Germinal center (tissue), 1 donor: ENCODE measurements at regions not wholly inside any gene's neighbourhood (a gene's known extent, or its start where the extent isn't known, plus 50 kb on each side); places are given as distances from the start of the nearest gene placed in this dataset.
"Not testable (repeated sequence)": the region's sequence is repeated elsewhere in the genome, so short reads cannot be mapped to it uniquely, and the experiment has no call there.

Experiments
- DNase-seq: peaks from one replicate; pipeline ENCODE4 v3.0.0; 2012; ENCODE audit warnings: mixed read lengths, low spot score

DNA sequence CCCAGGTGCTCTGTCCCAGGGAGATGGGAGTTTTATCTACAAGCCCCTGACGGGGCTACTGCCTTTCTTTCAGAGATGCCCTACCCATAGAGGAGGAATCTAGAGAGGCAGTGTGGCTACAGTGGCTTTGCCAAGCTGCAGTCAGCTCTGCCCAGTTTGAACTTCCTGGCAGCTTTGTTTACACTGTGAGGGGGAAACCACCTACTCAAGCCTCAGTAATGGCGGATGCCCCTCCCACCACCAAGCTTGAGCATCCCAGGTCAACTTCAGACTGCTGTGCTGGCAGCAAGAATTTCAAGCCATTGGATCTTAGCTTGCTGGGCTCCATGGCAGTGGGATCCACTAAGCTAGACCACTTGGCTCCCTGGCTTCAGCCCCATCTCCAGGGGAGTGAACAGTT, 53.1 kb upstream of the TMEM252 start:
- DNase-seq: not testable (repeated sequence)

DNA sequence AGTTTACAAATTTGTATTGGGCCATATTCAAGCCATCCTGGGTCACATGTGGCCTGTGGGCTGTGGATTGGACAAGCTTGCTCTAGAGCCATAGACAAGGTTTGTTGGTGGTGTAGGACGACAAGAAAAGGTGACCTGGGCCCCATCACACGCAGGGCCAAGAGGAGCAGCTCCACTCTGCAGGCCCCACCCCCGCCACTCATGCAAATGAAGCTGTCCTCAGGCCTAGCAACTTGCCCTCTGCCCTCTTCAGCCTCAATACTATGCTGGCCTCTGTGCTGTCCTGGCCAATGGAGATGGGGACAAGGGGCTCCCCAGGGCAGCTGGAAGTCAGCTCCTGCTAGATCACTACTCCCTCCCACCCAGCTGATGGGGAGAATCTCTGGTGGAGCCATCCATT, 55.2 kb upstream of the TMEM252 start:
- DNase-seq: no peak

DNA sequence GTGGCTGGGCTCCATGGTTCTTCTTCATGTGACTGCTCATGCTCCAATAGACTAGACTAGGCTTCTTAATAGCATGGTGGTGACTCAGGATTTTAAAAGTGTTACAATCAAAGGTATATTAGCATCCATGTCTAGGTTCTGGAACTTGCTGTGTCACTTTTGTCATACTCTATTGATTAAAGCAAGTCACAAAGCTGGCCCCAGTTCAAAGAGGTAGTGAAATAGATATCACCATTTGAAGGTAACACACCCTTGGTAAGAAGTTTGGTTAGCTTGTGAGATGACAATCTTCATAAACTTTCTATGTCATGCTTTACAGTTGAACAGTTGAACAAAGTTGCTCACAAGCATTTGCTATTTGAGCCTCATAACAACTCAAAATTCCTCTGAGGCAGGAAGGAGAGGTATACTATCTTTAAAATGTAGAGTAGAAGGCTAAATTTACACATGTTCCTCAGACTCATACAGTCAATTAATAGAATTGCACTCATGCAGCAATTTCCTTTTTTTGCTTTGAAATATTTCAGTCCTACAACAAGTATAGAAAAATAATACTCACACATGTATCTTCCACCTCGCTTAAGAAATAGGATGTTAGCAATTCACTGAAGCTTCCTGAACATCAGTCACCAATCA, 56.8 kb upstream of the TMEM252 start:
- peak; percentile 23 for DNase-seq

DNA sequence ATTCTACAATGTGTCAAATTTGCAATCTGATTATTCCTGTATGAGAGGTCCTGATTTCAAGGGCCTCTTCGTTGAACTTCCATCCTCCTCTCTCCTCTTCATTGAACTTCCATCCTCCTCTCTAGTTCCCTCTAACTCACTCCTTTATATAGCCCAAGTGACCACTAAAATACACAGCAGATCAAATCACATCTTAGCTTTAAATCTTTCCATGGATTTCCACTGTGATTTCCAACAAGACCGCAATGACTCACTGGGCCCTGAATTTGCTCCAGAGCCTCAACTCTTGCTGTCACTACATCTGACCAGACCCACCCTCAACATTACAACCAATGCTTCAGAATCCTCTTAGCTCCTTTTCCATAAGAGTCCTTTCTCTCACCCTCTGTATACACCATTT, 59.1 kb upstream of the TMEM252 start:
- no peak for DNase-seq

DNA sequence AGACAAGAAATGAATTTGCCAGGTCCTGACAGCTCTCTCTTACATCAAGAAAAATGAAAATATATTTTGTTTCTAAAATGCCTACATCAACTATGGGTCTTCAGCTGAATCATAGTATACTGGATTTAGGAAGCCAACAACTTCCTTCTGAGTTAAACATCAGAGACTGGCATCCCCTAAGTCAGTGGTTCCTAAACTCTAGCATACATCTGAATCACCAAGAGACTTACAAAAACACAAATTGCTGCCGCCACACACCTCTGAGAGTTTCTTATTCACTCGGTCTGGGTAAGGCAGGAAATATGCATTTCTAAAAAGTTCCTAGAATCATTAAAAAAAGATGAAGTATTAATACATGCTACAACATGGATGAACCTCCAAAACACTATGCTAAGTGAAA, 60.4 kb upstream of the TMEM252 start:
- no peak for DNase-seq

DNA sequence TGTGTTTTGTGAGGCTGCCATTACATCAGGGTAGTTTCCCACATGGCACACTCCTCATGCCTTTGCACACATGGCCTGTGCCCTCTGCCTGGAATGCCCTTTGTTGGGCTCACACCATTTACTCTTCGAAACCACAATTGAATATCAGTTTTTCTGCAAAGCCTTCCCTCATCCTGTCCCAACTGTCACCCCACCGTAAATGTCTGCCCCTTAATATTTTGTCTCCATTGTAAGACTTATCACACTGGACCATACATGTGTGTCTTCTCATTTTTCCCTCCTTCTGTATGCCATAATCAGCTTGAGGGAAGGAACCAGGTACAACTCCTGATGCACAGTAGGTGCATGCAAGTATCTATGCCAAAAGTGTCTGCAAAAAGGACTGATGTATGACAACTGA, 62.7 kb upstream of the TMEM252 start:
- no peak for DNase-seq

DNA sequence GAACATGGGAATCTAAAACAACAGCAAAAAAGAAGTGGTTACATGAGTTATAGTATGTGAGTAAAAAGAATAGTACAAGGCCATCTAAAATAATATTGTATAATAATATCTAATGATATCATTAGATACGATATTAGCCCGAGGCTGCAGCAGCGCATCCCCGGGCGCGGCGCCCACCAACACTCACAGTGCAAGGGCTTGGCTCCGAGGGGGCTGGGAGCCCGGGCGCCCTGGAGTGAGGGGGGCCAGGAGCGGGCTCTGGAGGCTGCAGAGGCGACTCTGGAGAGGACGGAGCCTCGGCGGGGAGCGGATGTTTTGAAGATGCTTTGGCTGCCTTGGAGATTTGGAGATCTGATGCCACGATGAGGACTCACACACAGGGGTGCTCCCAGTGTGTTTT, 68.1 kb upstream of the TMEM252 start:
- no peak for DNase-seq

DNA sequence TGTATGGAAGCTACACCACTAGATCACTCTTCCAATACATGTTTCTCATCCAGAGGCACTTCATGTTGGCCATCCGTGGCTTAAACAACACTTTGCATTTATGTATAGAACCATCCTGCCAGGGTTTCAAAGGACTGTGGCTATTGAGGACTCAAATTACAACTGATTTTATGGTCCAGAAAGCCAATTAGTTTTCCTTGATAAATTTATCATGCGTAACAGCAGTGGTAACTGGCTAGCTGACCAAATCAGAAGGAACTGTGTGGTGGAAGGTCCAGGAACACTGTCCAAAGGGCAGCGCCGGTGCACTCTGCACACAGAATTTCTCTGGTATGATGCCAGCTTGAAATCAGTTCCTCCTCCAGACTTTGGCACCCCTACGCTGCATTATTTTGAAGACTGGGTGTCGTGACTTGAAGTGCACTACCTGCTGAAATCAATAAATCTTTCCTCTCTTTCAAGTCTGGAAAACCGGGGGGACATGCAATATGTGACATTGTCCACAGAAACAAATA, 69.3 kb upstream of the TMEM252 start:
- DNase-seq: no peak

DNA sequence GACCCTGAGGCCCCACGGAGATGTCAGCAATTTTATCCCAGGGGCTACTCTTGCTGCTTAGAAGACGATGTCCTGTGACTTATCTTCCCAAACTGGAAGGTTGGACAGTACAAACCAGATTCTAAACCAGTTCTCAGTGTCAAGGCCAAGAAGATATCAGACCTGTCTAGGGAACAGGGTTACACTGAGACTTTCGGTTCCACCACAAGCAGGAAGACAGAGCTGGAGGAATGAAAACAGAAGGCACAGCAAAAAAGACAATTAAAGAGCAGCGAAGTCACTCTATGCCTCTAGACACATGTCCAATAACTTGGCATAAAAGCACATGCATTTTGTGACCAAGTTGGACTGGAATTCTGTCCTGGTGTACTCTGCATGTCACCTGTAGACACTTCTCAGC, 73.4 kb upstream of the TMEM252 start:
- no peak for DNase-seq

DNA sequence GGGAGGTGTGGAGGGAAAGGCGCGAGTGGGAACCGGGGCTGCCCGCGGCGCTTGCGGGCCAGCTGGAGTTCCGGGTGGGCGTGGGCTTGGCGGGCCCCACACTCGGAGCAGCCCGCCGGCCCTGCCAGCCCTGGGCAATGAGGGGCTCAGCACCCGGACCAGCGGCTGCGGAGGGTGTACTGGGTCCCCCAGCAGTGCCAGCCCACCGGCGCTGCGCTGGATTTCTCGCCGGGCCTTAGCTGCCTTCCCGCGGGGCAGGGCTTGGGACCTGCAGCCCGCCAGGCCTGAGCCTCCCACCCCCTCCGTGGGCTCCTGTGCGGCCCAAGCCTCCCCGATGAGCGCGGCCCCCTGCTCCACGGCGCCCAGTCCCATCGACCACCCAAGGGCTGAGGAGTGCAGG, 76.3 kb upstream of the TMEM252 start:
- not testable (repeated sequence) for DNase-seq

DNA sequence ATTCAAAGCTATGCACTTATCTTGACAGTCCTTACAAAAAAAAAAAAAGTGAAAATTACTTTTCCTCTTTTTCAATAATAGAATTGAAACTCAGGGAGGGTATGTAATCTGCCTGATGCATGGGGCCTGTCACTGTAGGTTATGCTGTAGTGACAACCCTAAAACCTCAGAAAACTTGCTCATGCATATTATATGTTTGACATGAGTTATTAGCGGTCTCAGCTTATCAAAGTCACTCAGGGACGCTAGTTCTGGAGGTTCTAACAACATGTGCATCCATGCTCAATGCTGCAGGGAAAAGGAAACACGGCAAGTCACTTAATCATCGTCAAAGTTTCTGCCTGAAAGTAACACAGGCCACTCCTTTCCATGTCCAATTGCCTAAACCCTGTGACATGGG, 78.4 kb upstream of the TMEM252 start:
- DNase-seq: no peak

DNA sequence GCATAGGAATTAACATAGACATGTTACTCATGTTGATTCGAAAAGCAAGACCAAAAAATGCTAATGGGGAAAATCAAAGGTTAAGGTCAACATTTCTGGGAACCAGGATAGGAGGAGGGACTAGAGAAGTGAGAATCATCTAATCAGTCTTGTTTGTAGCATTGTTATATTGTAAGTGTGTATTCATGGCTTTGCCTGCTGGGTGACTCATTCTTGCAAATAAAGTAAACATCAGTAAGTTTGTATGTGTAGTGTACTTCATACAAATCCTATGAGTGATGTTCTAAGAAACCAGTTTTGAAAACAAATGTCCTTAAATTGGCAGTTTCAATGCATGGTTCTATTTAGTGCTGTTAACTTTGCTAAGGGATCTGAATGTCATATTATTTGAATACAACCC, 79.0 kb upstream of the TMEM252 start:
- no peak for DNase-seq

DNA sequence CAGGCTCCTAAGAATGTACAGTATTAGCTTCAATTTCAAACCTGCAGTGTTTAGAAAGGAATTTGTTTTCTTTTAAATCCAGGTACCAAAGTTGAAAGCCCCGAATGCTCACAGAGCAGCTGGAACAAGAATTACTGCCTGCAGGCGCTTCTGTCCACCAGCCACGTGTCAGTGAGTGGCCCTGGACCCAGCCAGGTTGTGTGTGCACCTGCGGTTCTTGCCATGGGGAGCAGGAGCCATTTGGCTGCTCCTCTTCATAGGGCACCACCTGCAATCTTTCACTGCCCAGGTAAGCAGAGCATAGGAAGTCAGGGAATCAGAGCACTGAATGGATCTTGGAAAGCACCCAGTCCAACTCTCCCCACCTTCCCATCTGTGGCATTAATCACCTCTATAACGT, 79.5 kb upstream of the PIP5K1B start:
- no peak for DNase-seq

DNA sequence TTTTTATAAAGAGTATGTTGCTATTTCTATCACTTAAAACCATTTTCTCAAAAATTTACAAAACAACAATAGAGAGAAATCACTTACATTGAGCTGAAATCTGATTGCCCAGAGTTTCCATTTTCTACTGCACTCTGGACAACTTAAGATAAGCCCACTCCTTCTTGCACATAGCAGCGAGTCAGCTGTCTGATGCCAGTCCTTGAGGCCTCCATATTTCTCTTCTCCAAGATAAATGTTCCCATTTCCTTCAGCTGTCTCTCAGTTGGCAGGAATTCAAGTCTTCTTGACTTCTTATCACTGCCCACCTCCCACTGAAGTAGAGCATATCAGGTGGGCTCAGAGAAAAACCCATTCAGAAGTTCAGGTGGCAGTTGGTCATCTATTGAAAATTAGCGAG, 78.5 kb upstream of the PIP5K1B start:
- DNase-seq: no peak

DNA sequence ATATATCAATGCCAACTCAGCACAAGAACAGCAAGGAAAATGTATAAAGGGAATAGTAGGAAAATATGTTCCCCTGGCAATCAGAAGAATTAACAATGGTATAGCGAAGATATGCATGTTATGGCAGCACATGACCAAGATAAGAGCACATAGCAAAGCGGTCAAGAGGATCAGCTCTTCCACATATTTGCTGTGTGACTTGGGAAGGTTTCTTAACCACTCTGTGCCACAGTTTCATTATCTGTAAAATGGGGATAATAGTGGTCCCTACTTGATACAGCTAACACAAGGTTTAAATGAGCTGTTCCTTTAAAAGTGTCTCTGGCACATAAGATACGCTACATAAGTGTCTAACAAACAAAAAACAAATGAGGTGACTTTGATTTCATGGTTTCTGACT, 77.9 kb upstream of the PIP5K1B start:
- DNase-seq: no peak

DNA sequence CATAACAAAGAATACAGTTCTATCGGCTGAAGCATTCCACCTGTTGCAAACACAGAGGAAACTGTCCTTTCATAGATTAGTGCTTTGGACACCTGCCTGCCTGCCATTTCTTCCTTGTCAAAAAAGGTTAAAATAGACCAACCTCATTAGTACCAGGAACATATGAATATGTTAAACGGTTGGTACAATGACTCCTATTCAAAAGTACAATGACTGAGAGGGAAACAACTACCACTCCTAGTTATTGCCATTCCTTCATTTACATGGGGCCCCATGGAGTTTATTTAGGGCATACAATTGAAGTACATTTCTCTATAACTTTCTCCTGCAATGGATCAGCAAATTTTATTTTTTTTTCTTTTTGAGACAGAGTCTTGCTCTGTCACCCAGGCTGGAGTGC, 77.4 kb upstream of the PIP5K1B start:
- no peak for DNase-seq

DNA sequence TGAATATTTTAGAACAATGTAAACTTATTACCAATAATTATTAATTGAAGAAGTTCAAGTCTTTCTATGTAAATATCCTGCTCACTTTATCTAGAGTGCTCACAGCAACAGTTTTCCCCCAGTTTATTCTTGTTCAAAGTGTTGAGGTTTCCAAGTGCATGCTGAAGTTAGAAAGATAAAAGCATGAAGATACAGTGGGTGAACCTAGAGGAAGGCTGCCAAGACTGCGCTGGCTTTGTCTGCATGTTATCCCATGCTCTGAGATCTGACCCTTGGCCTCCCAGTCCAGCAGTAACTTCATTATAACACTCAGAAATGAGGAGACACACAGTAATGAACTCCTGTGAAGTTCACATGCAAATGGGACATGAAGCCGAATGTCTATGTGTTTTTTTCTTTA, 76.0 kb upstream of the PIP5K1B start:
- no peak for DNase-seq

DNA sequence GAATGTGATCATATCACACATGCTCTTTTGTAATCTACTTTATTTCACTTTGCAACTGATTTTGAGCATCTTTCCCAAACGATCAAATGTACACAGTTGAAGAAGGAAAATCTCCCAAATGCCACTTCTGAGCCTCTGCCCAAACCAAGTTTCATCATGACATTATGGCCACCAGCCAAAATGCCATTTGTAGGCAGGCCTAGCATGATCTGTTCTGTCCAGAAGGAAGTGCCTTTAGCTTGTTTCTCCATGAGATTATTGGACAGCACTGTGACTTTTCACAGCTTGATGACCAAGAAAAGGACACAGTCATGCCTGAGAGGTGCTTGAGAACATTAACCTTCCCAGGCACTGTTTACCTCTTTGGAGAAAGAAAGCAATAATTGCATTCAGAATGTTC, 73.2 kb upstream of the PIP5K1B start:
- DNase-seq: no peak

DNA sequence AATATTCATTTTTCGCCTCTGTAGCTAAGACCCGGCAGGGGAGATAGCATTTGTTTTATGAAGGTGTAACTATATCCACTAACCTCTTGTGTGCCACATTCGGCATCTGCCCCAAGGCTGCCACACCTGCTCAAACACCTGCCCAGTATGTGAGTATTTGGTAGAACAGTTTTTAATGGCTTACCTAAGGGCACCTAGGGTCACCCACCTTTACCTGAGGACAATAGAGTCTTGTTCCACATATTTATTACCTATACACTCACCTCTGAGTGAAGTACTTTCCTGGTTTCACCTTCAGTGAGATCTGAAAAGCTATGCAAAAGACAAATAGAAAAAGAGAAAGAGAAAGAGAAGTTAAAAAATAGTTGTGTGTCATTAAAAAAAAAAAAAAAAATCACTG, 68.0 kb upstream of the PIP5K1B start:
- DNase-seq: no peak

DNA sequence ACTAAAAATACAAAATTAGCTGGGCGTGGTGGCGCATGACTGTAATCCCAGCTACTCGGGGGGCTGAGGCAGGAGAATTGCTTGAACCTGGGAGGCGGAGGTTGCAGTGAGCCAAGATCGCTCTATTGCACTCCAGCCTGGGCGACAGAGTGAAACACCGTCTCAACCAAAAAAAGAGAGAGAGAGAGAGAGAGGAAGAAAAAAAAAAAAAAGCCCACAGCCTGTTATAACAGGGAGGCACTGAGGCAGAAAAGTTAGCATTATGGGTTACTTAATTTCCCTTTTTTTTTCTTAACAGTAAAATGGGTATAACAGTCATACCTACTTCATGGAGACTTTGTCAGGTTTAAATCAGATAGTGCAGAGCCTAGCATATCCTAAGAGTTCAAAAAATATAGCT, 65.8 kb upstream of the PIP5K1B start:
- DNase-seq: not testable (repeated sequence)

DNA sequence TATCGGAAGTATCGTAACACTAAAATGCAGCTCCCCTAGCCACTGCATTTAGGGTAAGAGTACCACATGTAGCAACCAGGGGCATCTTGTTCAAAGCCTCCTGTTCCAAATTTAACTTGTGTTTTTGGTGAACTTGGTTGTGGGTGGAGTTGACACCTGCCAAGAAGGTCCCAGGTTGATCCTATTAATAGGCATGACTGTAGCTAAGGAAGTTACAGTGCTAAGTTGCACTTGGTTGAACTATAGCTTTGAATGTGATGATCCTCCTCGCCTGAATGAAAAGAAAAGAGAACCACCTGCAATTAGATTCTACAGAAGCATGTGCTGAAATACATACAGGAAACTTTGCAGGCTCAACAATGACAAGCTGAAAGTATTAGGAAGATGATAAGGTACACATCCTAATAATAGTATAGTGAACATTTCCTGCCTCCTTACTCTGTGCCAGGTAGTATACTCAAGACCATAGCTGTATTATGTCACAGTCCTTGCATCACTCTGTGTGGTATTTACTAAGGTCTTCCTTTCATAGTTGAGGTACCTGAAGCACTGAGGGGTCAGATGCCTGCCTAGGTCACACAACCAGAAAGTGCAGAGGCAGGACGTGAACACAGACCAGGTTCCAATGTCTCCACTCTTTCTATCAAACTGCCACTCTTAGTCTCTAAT, 64.5 kb upstream of the PIP5K1B start:
- peak; percentile 71 for DNase-seq

DNA sequence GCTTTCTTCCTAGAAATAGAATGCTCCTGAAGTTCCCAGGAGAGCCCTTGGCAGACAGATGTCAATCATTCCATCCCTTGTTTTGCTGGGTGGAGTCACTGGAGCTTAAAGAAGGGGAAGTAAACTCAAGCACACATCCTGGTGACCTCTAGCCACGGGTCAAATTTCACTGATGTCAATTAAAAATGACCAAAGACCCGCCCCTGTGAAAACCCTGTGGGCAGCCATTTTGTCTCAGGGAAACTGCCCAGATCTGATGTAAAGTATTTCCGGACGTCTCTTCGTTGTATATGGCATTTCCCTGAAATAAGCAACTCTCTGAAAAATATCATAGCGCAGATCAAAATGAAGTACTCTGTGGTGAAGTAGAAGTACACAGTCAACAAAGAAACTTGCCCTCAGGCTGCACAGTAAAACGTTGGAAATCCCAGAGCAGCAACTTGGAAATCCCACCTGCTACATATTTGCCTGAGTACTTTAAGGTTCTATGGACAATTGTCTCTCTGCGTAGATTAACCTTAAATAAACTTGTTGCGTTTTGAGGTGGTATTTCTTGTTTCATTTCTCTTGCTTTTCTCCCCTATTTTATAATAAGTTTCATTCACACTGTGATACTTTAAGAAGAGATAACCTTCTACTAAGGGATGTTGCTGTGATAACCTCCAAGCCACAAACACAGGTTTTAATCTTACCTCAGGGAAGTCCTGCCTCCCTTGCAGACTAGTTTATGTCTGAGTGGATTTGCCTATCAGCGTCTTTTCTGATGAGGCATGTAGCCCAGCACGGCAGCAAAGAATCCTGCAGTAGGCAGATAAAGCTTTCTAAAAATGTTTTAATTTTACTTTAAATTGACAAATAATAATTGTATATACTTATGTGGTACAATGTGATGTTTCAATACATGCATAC, 60.9 kb upstream of the PIP5K1B start:
- DNase-seq: peak; percentile 51

DNA sequence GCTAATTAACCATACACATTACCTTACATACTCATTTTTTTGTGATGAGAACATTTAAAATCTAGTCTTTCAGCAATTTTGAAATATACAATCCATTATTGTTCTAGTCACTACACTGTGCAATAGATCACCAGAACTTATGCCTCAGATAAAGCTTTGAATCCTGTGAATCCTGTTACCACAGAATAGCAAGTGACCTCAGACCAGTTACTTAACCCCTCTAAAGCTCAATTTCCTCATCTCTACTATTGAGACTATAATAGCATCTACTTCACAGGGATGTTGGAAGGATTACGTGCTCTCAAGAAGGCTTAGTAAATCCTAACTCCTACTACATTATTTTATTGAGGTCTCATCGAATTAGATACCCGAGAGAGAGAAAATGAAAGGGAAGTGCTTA, 60.2 kb upstream of the PIP5K1B start:
- no peak for DNase-seq
